ENCODE measurements at regions not wholly inside any gene's neighbourhood (a gene's known extent, or its start where the extent isn't known, plus 50 kb on each side); places are given as distances from the start of the nearest gene placed in this dataset.

- no peaks in the 10 kb centered on the region for H3K9me3 ChIP-seq (ENCODE audit: control insufficient read depth, insufficient read depth, low read depth, low read length)
- H3K4me1 ChIP-seq (ENCODE audit: control insufficient read depth, insufficient read depth, low read length) = no peaks in the 10 kb centered on the region
- no peaks in the 10 kb centered on the region for H3K36me3 ChIP-seq (ENCODE audit: control insufficient read depth, insufficient read depth, low read length)
- DNase-seq (ENCODE audit: low read depth, low spot score) (no peak), ATAC-seq (no peak)
- no peak for TF ChIP-seq POLR2AphosphoS5 (IDR thresholded peaks at IDR 0.05; ENCODE audit: low read depth, low read length)
- TF ChIP-seq SIN3A (IDR thresholded peaks at IDR 0.05; ENCODE audit: borderline replicate concordance, insufficient read depth, low read depth, low read length) = no peak
- no peak for TF ChIP-seq TCF7L2 (IDR thresholded peaks at IDR 0.05; ENCODE audit: low read depth, low read length)
- no peak for TF ChIP-seq REST (IDR thresholded peaks at IDR 0.05; ENCODE audit: insufficient read depth in 1 of 2, low read depth in 2 of 2, low read length in 1 of 2)
- no peak for TF ChIP-seq CTCF (IDR thresholded peaks at IDR 0.05)
- ChIA-PET CTCF (interaction anchor here (0.6 kb wide), 1 partner anchor 11 kb away, joined by 3 read pairs; no protein-coding TSS in a partner anchor), POLR2A (no interaction called here)
- no TSS peak for BruUV-seq (replicated peaks)
- in situ Hi-C loops (cut with HindIII; ENCODE audit: low pct_unique_long_range_greater_than_20kb, low sequenced_read_pairs) (no loop called here), intact Hi-C loops (cut with micrococcal nuclease; ENCODE audit: unreplicated experiment) (no loop called here)
- H3K27ac ChIP-seq (ENCODE audit: low read length) = no peak overlapping the region
- H3K4me3 ChIP-seq (ENCODE audit: low read depth in 2 of 2, low read length in 2 of 2) = no peak overlapping the region
- peaks cover 10% of the 10 kb centered on the region for H3K27me3 ChIP-seq (ENCODE audit: control insufficient read depth, insufficient read depth, low read length)
Observed at GRCh38 chr11:134599299-134599771, 187.3 kb upstream of the B3GAT1 start.

GRCh38 chr11:134598368-134598767 lies 186.3 kb upstream of the B3GAT1 start:
- intact Hi-C loops (cut with micrococcal nuclease; ENCODE audit: unreplicated experiment) = no loop called here

More at GRCh38 chr11:134598368-134598767, 186.3 kb upstream of the B3GAT1 start:
- Histone ChIP-seq H3K27ac (ENCODE audit: low read length) (no peak overlapping the region), H3K4me1 (ENCODE audit: control insufficient read depth, insufficient read depth, low read length) (no peaks in the 10 kb centered on the region), H3K4me3 (ENCODE audit: low read depth in 2 of 2, low read length in 2 of 2) (no peak overlapping the region), H3K36me3 (ENCODE audit: control insufficient read depth, insufficient read depth, low read length) (no peaks in the 10 kb centered on the region), H3K9me3 (ENCODE audit: control insufficient read depth, insufficient read depth, low read depth, low read length) (no peaks in the 10 kb centered on the region), H3K27me3 (ENCODE audit: control insufficient read depth, insufficient read depth, low read length) (peaks cover 10% of the 10 kb centered on the region)
- in situ Hi-C loops (cut with HindIII; ENCODE audit: low pct_unique_long_range_greater_than_20kb, low sequenced_read_pairs) = no loop called here
- no peak for ATAC-seq
- no peak for DNase-seq (ENCODE audit: low read depth, low spot score)
- ChIA-PET CTCF (no interaction called here), POLR2A (no interaction called here)
- no TSS peak for BruUV-seq (replicated peaks)
- TF ChIP-seq REST (IDR thresholded peaks at IDR 0.05; ENCODE audit: insufficient read depth in 1 of 2, low read depth in 2 of 2, low read length in 1 of 2) (no peak), TCF7L2 (IDR thresholded peaks at IDR 0.05; ENCODE audit: low read depth, low read length) (no peak), SIN3A (IDR thresholded peaks at IDR 0.05; ENCODE audit: borderline replicate concordance, insufficient read depth, low read depth, low read length) (no peak), POLR2AphosphoS5 (IDR thresholded peaks at IDR 0.05; ENCODE audit: low read depth, low read length) (no peak), CTCF (IDR thresholded peaks at IDR 0.05) (no peak)

Data from Panc1 (cell line).